ACHN (cell line): ENCODE measurements at regions not wholly inside any gene's neighbourhood (a gene's known extent, or its start where the extent isn't known, plus 50 kb on each side); places are given as distances from the start of the nearest gene placed in this dataset.

ENCODE experiments used
- DNase-seq: peaks from one replicate; pipeline ENCODE4 v3.0.0-alpha.2; 2015
- in situ Hi-C: cut with HindIII; loops from 2 replicates; pipeline ENCODE4 v1.10.0; 2017; ENCODE audit warnings: low sequenced_read_pairs, low pct_ligation_motif_present, low pct_unique_long_range_greater_than_20kb

- DNase-seq = no peak
- in situ Hi-C loops = no loop called here
Observed at GRCh38 chr4:154009191-154009590, 220.3 kb upstream of the SFRP2 start.

DNA sequence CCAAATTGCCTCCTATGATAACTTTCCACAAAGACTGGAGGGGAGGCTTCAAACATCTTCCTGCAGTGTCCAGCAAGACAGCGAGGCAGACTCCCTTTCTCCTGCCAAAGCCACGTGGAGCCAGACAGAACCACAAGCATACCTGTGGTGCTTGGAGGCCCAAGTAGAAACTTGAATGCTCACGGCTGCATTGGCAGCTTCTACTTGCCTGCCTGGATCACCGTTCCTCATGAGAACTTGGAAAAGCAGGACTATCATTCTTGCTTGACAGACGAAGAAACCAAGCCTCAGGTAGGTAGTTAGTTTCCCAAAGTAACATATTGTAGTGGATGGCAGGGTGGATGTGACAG, 216.3 kb upstream of the SFRP2 start:
- in situ Hi-C loops = no loop called here
- DNase-seq = no peak

DNA sequence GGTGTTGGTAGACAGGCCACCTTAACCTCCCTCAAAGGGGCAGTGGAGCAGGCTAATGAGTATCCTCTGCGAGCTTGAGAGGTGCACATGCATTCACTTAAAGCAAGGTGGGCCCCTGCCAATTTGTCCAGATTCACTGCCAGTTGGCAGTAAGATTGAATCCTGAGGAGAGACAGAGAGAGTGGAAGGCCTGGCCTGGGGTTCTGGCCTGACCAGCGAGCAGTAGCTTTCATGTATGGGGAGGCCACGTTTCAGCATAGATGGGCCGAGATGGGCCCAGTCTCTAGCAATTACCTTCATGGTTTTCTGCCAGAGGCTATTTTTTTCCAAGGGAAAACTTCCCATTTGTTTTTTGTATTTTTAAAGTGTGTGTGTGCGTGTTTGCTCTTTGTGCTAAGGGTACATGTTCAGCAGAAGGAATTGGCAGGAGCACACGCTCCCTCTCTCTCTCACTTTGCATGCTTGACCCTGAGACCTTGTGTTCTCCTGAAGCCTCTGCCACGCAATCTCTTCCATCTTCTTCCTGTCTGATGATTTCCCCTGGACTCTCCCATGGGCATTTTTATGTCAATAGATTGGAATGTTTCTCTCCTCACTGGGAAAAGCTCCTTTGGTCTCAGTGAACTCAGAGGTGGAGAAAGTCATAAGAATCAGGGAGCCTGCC, 215.8 kb upstream of the SFRP2 start:
- in situ Hi-C loops = no loop called here
- DNase-seq = no peak

GRCh38 chr4:154004016-154004415, 215.1 kb upstream of the SFRP2 start:
- in situ Hi-C loops = no loop called here
- DNase-seq = no peak

- in situ Hi-C loops = no loop called here
- DNase-seq = no peak
Observed at GRCh38 chr4:154003378-154003777, 214.5 kb upstream of the SFRP2 start.

GRCh38 chr4:154001193-154001592, 212.3 kb upstream of the SFRP2 start:
- in situ Hi-C loops = no loop called here
- no peak for DNase-seq

DNA sequence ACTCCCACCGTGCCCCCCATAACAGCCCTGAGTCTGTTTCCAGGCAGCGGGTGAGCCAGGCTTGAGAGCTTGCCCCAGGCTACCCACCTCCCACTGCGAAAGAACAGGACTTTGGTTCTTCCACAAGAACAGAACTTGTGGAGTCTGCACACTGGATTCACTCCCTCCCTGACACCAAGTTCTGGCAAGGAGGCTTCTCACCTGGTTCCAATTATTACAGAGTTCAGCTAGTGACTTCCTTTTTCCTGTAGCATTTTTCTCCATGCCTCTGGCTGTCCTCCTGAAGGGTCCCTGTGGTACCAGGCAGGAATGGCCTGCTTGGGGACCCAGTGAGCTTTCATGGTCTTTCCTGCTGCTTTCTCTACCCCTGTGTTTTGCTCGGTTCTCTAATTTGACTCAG, 208.6 kb upstream of the SFRP2 start:
- no peak for DNase-seq
- in situ Hi-C loops = no loop called here

GRCh38 chr4:153989505-153989904, 200.6 kb upstream of the SFRP2 start:
- in situ Hi-C loops = no loop called here
- no peak for DNase-seq

DNA sequence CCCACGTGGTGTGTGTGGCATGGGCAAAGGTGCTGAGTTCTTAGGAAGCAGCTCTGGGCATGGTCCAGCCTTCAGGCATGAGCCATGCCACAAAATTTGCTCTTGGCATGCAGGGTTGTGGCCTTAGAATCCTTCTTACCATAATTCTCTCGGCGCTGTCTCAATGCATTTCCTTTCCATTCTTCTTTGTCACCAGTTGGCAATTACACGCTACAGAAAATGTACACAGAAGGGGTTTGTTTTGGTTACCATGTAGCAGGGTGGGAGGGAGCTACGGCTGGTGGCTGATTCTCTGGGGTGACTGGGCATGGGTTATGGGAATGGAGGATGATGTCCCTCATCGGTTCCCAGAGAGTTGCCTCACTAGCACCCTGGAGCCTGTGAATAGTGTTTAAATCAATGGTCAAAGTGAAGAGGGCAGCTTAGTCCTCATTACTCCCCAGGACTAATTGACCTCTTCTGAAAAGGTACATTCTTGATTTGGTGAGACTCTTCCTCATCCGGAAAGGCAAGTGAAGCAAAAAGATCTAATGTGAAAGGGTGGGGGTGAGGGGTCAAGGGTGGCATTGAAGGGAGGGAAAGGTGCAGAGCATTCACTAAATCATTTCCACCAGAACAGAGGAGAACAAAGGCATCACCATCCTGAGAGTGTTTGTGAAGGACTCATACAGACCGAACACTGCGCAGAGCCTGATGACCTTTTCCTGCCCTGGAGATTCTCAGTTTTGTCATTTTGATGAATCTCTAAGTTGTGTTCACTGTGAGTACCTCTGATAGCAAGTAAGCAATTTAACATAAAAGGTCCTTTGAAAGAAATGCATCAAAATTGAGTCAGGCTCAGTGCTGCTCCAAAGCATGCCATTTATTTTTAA, 199.8 kb upstream of the SFRP2 start:
- DNase-seq = no peak
- in situ Hi-C loops = no loop called here

DNA sequence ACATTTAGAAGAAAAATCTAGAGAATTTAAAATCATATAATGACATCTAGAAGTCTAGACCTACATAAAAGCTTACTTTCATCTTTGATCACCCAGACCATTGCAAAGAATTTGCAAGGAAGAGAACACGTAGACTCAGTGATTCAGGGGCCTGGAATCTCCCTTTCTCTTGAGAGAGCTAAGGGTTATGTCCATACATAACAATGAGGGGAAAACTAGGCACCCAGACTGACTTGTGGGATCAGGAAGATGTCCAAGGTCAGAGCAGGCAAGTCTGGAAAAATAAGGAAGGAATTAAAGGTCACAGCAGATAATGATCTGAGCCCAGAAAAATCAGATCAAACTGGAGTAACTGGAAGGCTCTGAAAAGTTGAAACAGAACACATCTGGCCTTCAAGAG, 198.4 kb upstream of the SFRP2 start:
- in situ Hi-C loops = no loop called here
- DNase-seq = no peak

DNA sequence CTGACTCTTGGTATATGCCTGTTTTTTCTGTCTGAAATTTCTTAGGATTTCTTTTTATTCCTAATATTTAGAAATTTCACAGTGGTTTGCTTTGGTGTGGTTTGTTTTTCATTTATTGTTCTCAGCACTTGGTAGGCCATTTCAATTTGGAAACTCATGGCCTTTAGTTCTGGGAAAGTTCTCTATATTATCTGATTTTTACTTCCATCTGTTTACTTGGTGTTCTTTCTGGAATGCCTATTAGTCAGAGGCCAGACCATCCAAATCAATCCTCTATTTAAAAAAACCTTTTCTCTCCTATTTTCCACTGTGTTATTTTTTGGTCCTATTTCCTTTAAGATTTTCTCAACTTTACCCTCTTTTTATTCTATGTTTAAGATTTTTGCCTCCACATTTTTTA, 188.1 kb upstream of the SFRP2 start:
- in situ Hi-C loops = no loop called here
- DNase-seq = no peak

- DNase-seq = no peak
- in situ Hi-C loops = no loop called here
Observed at GRCh38 chr4:153974452-153974851, 185.6 kb upstream of the SFRP2 start.

- no peak for DNase-seq
- in situ Hi-C loops = no loop called here
Observed at GRCh38 chr4:153973942-153974341, 185.1 kb upstream of the SFRP2 start.

- no peak for DNase-seq
- in situ Hi-C loops = no loop called here
Observed at GRCh38 chr4:153971899-153972298, 183.0 kb upstream of the SFRP2 start.

DNA sequence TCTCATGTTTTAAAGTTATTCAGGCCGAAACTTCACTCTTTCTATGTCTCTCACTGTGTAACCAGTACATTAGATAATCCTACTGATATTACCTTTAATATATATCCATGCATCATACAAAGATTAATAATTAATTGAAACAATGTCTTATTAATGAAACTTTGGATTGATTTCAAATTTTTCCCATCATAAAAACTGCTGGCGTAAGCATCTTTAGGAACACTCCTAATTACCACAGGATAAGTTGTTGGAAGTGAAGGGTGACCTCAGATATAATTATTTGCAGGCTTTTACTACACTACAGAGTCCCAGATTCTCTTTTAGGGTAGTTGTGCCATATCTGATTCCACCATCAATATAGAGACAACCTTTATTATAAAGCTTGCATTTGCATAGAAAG, 181.3 kb upstream of the SFRP2 start:
- no peak for DNase-seq
- in situ Hi-C loops = no loop called here

GRCh38 chr4:153969542-153969941, 180.7 kb upstream of the SFRP2 start:
- no peak for DNase-seq
- in situ Hi-C loops = no loop called here

- in situ Hi-C loops = no loop called here
- no peak for DNase-seq
Observed at GRCh38 chr4:153966641-153967040, 177.8 kb upstream of the SFRP2 start.

- in situ Hi-C loops = no loop called here
Observed at GRCh38 chr4:153963216-153963615, 174.3 kb upstream of the SFRP2 start.

DNA sequence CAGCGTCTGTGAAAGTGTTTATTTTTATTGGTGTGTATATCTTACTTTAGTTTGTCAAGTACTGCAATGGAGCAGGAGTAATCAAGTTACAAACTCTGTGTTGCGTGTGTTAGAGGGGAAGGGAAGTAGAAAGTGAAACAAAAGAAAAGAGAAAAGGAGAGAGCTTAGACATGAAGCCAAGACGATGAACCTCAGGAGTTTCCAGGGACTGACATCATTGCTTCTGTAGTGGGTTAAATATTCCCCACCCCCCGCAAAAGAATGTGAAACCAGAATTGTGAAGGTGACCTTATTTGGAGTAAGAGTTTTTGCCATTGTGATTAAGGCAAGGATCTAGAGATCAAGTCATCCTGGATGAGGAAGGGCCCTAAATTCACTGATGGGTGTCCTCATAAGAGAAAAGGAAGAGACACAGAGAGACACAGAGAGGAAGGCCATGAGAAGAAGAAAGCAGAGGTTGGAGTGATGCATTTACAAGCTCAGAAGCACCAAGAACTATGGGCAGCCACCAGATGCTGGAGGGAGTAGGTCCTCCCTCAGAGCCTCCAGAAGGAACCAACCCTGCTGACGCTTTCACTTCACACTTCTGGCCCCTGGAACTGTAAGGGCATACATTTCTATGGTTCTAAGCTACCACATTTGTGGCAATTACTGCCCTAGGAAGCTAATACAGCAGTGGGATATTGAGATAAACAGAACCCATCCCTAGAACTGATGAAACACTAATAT, 173.6 kb upstream of the SFRP2 start:
- no peak for DNase-seq
- in situ Hi-C loops = no loop called here

More at GRCh38 chr4:153963216-153963615, 174.3 kb upstream of the SFRP2 start:
- no peak for DNase-seq

- in situ Hi-C loops = no loop called here
- no peak for DNase-seq
Observed at GRCh38 chr4:153955327-153955726, 166.4 kb upstream of the SFRP2 start.
